OCI-LY7 (cell line): ENCODE measurements at regions not wholly inside any gene's neighbourhood (a gene's known extent, or its start where the extent isn't known, plus 50 kb on each side); places are given as distances from the start of the nearest gene placed in this dataset.

ENCODE experiments used
- BruUV-seq: library from RNA; stranded (reverse); fragments of 400-500 nt; replicated peaks from 2 replicates; lab custom pipeline; 2021; lab: Mats Ljungman, UMichigan
- CTCF ChIA-PET: fragments of 300-600 bp; sonication (Branson Sonifier 250); formaldehyde crosslinking; loops from one replicate; lab custom pipeline; 2022; ENCODE audit warnings: antibody characterized with exemption; ENCODE audit not compliant: unreplicated experiment; lab: Charles Lee
- POLR2A ChIA-PET: fragments of 300-600 bp; sonication (Branson Sonifier 250); formaldehyde crosslinking; loops from one replicate; lab custom pipeline; 2022; ENCODE audit warnings: antibody characterized with exemption; lab: Charles Lee
- DNase-seq: peaks from one replicate; pipeline ENCODE4 v3.0.0-alpha.2; 2015; ENCODE audit warnings: low spot score
- H2AFZ ChIP-seq: fragments of 200-600 bp; sonication (generic), shearing (Covaris generic); 2 replicates; pipeline ENCODE4 v1.6.1; 2014; ENCODE audit warnings: mild to moderate bottlenecking, antibody characterized with exemption, low read length, moderate library complexity
- H3K27ac ChIP-seq: fragments of 200-600 bp; sonication (generic); 2 replicates; pipeline ENCODE4 v1.5.1; 2014; ENCODE audit warnings: mixed run types, low read depth, mild to moderate bottlenecking, moderate library complexity, low read length, inconsistent platforms; ENCODE audit not compliant: poor library complexity, severe bottlenecking
- H3K36me3 ChIP-seq: fragments of 200-600 bp; sonication (generic); 2 replicates; pipeline ENCODE4 v1.6.1; 2014; ENCODE audit warnings: mild to moderate bottlenecking, antibody characterized with exemption, low read length, moderate library complexity, mixed read lengths; ENCODE audit not compliant: insufficient read depth
- H3K4me1 ChIP-seq: fragments of 200-600 bp; sonication (generic); 2 replicates; pipeline ENCODE4 v1.5.1; 2014; ENCODE audit warnings: mild to moderate bottlenecking, low read length; ENCODE audit not compliant: insufficient read depth, poor library complexity, severe bottlenecking
- H3K4me2 ChIP-seq: fragments of 200-600 bp; sonication (generic); 2 replicates; pipeline ENCODE4 v1.6.1; 2014; ENCODE audit warnings: mild to moderate bottlenecking, low read length
- H3K4me3 ChIP-seq: fragments of 200-600 bp; sonication (generic); 2 replicates; pipeline ENCODE4 v1.5.1; 2014; ENCODE audit warnings: mild to moderate bottlenecking, low read depth, low read length; ENCODE audit not compliant: poor library complexity, severe bottlenecking
- H3K79me2 ChIP-seq: fragments of 200-600 bp; sonication (generic); 2 replicates; pipeline ENCODE4 v1.6.1; 2016; ENCODE audit warnings: low read depth, mild to moderate bottlenecking, low read length, moderate library complexity, mixed read lengths; ENCODE audit not compliant: insufficient read depth
- H3K9me2 ChIP-seq: fragments of 200-600 bp; sonication (generic); 2 replicates; pipeline ENCODE4 v1.6.1; 2016; ENCODE audit warnings: mild to moderate bottlenecking, low read length, mixed read lengths; ENCODE audit not compliant: insufficient read depth
- H3K9me3 ChIP-seq: fragments of 200-600 bp; sonication (generic); 2 replicates; pipeline ENCODE4 v1.6.1; 2014; ENCODE audit warnings: mild to moderate bottlenecking, mixed run types, low read length, mixed read lengths
- H4K20me1 ChIP-seq: fragments of 200-600 bp; sonication (generic); 2 replicates; pipeline ENCODE4 v1.6.1; 2014; ENCODE audit warnings: mild to moderate bottlenecking, antibody characterized with exemption, low read length, moderate library complexity, mixed read lengths; ENCODE audit not compliant: insufficient read depth
- CTCF ChIP-seq: fragments of 200-600 bp; sonication (generic); conservative IDR thresholded peaks from 2 replicates; pipeline ENCODE4 v1.5.1; 2014; ENCODE audit warnings: mild to moderate bottlenecking, antibody characterized with exemption, low read length, moderate library complexity, mixed read lengths
- EZH2phosphoT487 ChIP-seq: fragments of 200-600 bp; sonication (generic); IDR thresholded peaks from 2 replicates; pipeline ENCODE4 v1.6.1; 2018; ENCODE audit warnings: low read depth, borderline replicate concordance, mild to moderate bottlenecking, mixed run types, antibody characterized with exemption, low read length, moderate library complexity, mixed read lengths
- intact Hi-C: fragments of 100-400 bp; cut with micrococcal nuclease; formaldehyde crosslinking; loops from one replicate; pipeline ENCODE4 v1.10.0; 2022; ENCODE audit not compliant: unreplicated experiment

DNA sequence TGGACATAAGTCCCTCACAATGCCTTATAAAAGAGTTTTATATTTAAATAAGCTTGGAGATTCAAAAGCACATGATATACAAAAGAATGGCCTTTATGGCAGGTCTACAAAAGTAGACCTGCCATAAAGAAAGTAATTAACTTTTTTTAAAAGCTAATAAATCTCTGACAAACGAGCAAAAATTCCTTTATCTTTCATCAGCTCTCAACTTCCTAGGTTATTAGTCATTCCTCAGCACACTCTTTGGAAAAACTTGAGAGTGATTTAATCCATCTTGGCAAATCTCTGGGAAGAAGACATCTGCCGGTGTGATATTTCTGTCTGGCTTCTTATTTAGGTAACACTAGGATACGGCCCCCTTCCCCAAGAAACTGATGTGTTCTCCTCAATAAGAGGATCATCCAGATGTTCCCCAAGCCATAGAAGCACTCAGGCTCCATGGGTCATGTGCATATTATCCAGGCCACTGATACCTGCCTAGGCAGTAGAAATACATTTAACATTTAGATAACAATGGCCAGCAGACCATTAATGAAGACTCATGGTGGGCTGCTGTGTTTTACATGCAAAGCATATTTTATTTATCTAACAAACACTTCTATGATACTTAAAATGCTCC is 372.7 kb downstream of the LIG4 start:
- no peak overlapping the region for H2AFZ ChIP-seq
- DNase-seq: no peak
- CTCF ChIA-PET: no interaction called here
- H3K4me3 ChIP-seq: no peak overlapping the region
- intact Hi-C loops: no loop called here
- no peak overlapping the region for H3K4me2 ChIP-seq
- POLR2A ChIA-PET: no interaction called here
- no peaks in the 10 kb centered on the region for H3K79me2 ChIP-seq
- no peaks in the 10 kb centered on the region for H3K9me2 ChIP-seq
- no peaks in the 10 kb centered on the region for H3K9me3 ChIP-seq
- BruUV-seq: no TSS peak
- H3K36me3 ChIP-seq: no peaks in the 10 kb centered on the region
- no peak for TF ChIP-seq CTCF
- no peak overlapping the region for H3K27ac ChIP-seq
- H3K4me1 ChIP-seq: no peaks in the 10 kb centered on the region
- H4K20me1 ChIP-seq: no peaks in the 10 kb centered on the region

- no TSS peak for BruUV-seq
- intact Hi-C loops: no loop called here
- H3K79me2 ChIP-seq: no peaks in the 10 kb centered on the region
- ChIA-PET POLR2A (no interaction called here), CTCF (no interaction called here)
- H3K9me2 ChIP-seq: no peaks in the 10 kb centered on the region
- no peak overlapping the region for H3K27ac ChIP-seq
- no peak overlapping the region for H2AFZ ChIP-seq
- H3K36me3 ChIP-seq: no peaks in the 10 kb centered on the region
- H3K4me1 ChIP-seq: no peaks in the 10 kb centered on the region
- no peaks in the 10 kb centered on the region for H3K9me3 ChIP-seq
- DNase-seq: no peak
- no peak overlapping the region for H3K4me2 ChIP-seq
- TF ChIP-seq EZH2phosphoT487 (no peak), CTCF (no peak)
- H3K4me3 ChIP-seq: no peak overlapping the region
- H4K20me1 ChIP-seq: no peaks in the 10 kb centered on the region
These were observed 376.7 kb downstream of the LIG4 start for GRCh38 chr13:107838588-107839161.

- Histone ChIP-seq H4K20me1 (no peaks in the 10 kb centered on the region), H3K36me3 (no peaks in the 10 kb centered on the region), H3K9me3 (no peaks in the 10 kb centered on the region), H3K79me2 (no peaks in the 10 kb centered on the region), H3K27ac (no peak overlapping the region), H3K9me2 (no peaks in the 10 kb centered on the region), H2AFZ (no peak overlapping the region), H3K4me2 (no peak overlapping the region), H3K4me1 (no peaks in the 10 kb centered on the region), H3K4me3 (no peak overlapping the region)
- CTCF ChIA-PET: no interaction called here
- POLR2A ChIA-PET: no interaction called here
- no peak for DNase-seq
- no peak for TF ChIP-seq EZH2phosphoT487
- TF ChIP-seq CTCF: no peak
- intact Hi-C loops: no loop called here
- BruUV-seq: no TSS peak
These were observed 378.7 kb downstream of the LIG4 start for GRCh38 chr13:107836685-107837084.
